HG03565 (cell line): ENCODE measurements at regions not wholly inside any gene's neighbourhood (a gene's known extent, or its start where the extent isn't known, plus 50 kb on each side); places are given as distances from the start of the nearest gene placed in this dataset.

Experiments used
- ATAC-seq: cut with Tn5 transposase; IDR thresholded peaks from one replicate; pipeline ENCODE4 v1.9.1; 2021; ENCODE audit warnings: mild to moderate bottlenecking, moderate library complexity; ENCODE audit not compliant: unreplicated experiment

- ATAC-seq, result no peak
Observed at GRCh38 chr10:43864656-43865055, 216.0 kb upstream of the ZNF32 start.

GRCh38 chr10:43863859-43864591 is 215.3 kb upstream of the ZNF32 start:
- ATAC-seq, result no peak

- no peak for ATAC-seq
Observed at GRCh38 chr10:43863270-43863669, 214.6 kb upstream of the ZNF32 start.

GRCh38 chr10:43862756-43863155 is 214.1 kb upstream of the ZNF32 start:
- ATAC-seq, result no peak

- ATAC-seq, result no peak
Observed at GRCh38 chr10:43861966-43862751, 213.5 kb upstream of the ZNF32 start.

GRCh38 chr10:43859016-43859525 is 210.4 kb upstream of the ZNF32 start:
- no peak for ATAC-seq

GRCh38 chr10:43857931-43858315 is 209.2 kb upstream of the ZNF32 start:
- no peak for ATAC-seq

GRCh38 chr10:43857206-43857930 is 208.7 kb upstream of the ZNF32 start:
- no peak for ATAC-seq

GRCh38 chr10:43856299-43856698 is 207.6 kb upstream of the ZNF32 start:
- ATAC-seq, result no peak

GRCh38 chr10:43855667-43856210 is 207.1 kb upstream of the ZNF32 start:
- ATAC-seq, result no peak

GRCh38 chr10:43854007-43854406 is 205.3 kb upstream of the ZNF32 start:
- ATAC-seq, result no peak

- no peak for ATAC-seq
Observed at GRCh38 chr10:43853369-43853768, 204.7 kb upstream of the ZNF32 start.

GRCh38 chr10:43852644-43853214 is 204.0 kb upstream of the ZNF32 start:
- no peak for ATAC-seq

GRCh38 chr10:43852149-43852548 is 203.5 kb upstream of the ZNF32 start:
- ATAC-seq, result no peak

- ATAC-seq, result no peak
Observed at GRCh38 chr10:43851030-43851429, 202.3 kb upstream of the ZNF32 start.

- no peak for ATAC-seq
Observed at GRCh38 chr10:43849551-43849950, 200.9 kb upstream of the ZNF32 start.

GRCh38 chr10:43846968-43847367 is 198.3 kb upstream of the ZNF32 start:
- no peak for ATAC-seq

GRCh38 chr10:43846187-43846680 is 197.6 kb upstream of the ZNF32 start:
- no peak for ATAC-seq

- ATAC-seq, result no peak
Observed at GRCh38 chr10:43845121-43845520, 196.4 kb upstream of the ZNF32 start.

- no peak for ATAC-seq
Observed at GRCh38 chr10:43844221-43844620, 195.5 kb upstream of the ZNF32 start.
